ENCODE measurements at regions not wholly inside any gene's neighbourhood (a gene's known extent, or its start where the extent isn't known, plus 50 kb on each side); places are given as distances from the start of the nearest gene placed in this dataset.

- Histone ChIP-seq H3K27me3 (ENCODE audit: control insufficient read depth in 2 of 2, insufficient read depth in 2 of 2, low read length in 2 of 2) (no peaks in the 10 kb centered on the region), H3K36me3 (replicated peaks in 1 of 2; ENCODE audit: control insufficient read depth in 1 of 2, insufficient read depth in 2 of 2, low read length in 2 of 2) (no peaks in the 10 kb centered on the region), H3K27ac (ENCODE audit: low read depth in 1 of 2, low read length in 2 of 2) (no peak overlapping the region), H3K4me2 (replicated peaks; ENCODE audit: extremely low read depth, low read length, poor library complexity, severe bottlenecking) (no peak overlapping the region), H3K9ac (ENCODE audit: insufficient read depth, low read length, poor library complexity, severe bottlenecking) (no peak overlapping the region), H3K4me3 (replicated peaks in 1 of 3; ENCODE audit: low read depth in 2 of 3, low read length in 3 of 3) (no peak overlapping the region), H4K20me1 (ENCODE audit: insufficient read depth, low read length) (no peaks in the 10 kb centered on the region), H3K9me3 (replicated peaks in 1 of 2; ENCODE audit: control insufficient read depth in 1 of 2, insufficient read depth in 1 of 2, low read length in 2 of 2) (no peaks in the 10 kb centered on the region), H2AFZ (ENCODE audit: insufficient read depth, low read depth, low read length, poor library complexity, severe bottlenecking) (no peak overlapping the region), H3K79me2 (ENCODE audit: insufficient read depth, low read length) (no peaks in the 10 kb centered on the region), H3K4me1 (ENCODE audit: control insufficient read depth in 1 of 2, insufficient read depth in 2 of 2, low read length in 2 of 2) (no peaks in the 10 kb centered on the region)
- TF ChIP-seq CTCF (IDR thresholded peaks at IDR 0.05), result no peak
- Mint-ChIP-seq H3K4me1 (no peaks in the 10 kb centered on the region), H3K4me3 (no peak overlapping the region), H3K9me3 (peaks cover 0 to 10% (median 0%) of the 10 kb centered on the region in 7 donors), H3K36me3 (no peaks in the 10 kb centered on the region), H3K27me3 (ENCODE audit: low read depth in 3 of 3) (peaks cover 0 to 2% (median 0%) of the 10 kb centered on the region in 3 donors), H3K27ac (no peak overlapping the region)
- DNase-seq, result no peak
- WGBS (ENCODE audit: insufficient coverage), result 84% methylated on average over 14 of the region's 18 CpGs
- intact Hi-C loops (cut with micrococcal nuclease), result no loop called here
Measured at GRCh38 chr5:3181671-3182070, 414.0 kb upstream of the IRX1 start.

- Histone ChIP-seq H3K4me1 (ENCODE audit: control insufficient read depth in 1 of 2, insufficient read depth in 2 of 2, low read length in 2 of 2) (no peaks in the 10 kb centered on the region), H3K27me3 (ENCODE audit: control insufficient read depth in 2 of 2, insufficient read depth in 2 of 2, low read length in 2 of 2) (no peaks in the 10 kb centered on the region), H2AFZ (ENCODE audit: insufficient read depth, low read depth, low read length, poor library complexity, severe bottlenecking) (no peak overlapping the region), H3K79me2 (ENCODE audit: insufficient read depth, low read length) (no peaks in the 10 kb centered on the region), H4K20me1 (ENCODE audit: insufficient read depth, low read length) (no peaks in the 10 kb centered on the region), H3K36me3 (replicated peaks in 1 of 2; ENCODE audit: control insufficient read depth in 1 of 2, insufficient read depth in 2 of 2, low read length in 2 of 2) (no peaks in the 10 kb centered on the region), H3K4me2 (replicated peaks; ENCODE audit: extremely low read depth, low read length, poor library complexity, severe bottlenecking) (no peak overlapping the region), H3K27ac (ENCODE audit: low read depth in 1 of 2, low read length in 2 of 2) (no peak overlapping the region), H3K4me3 (replicated peaks in 1 of 3; ENCODE audit: low read depth in 2 of 3, low read length in 3 of 3) (no peak overlapping the region), H3K9me3 (replicated peaks in 1 of 2; ENCODE audit: control insufficient read depth in 1 of 2, insufficient read depth in 1 of 2, low read length in 2 of 2) (no peaks in the 10 kb centered on the region), H3K9ac (ENCODE audit: insufficient read depth, low read length, poor library complexity, severe bottlenecking) (no peak overlapping the region)
- Mint-ChIP-seq H3K36me3 (no peaks in the 10 kb centered on the region), H3K9me3 (peaks cover 0 to 10% (median 0%) of the 10 kb centered on the region in 7 donors), H3K4me1 (no peaks in the 10 kb centered on the region), H3K27me3 (ENCODE audit: low read depth in 3 of 3) (peaks cover 0 to 2% (median 0%) of the 10 kb centered on the region in 3 donors), H3K27ac (no peak overlapping the region), H3K4me3 (no peak overlapping the region)
- intact Hi-C loops (cut with micrococcal nuclease), result no loop called here
- no peak for TF ChIP-seq CTCF (IDR thresholded peaks at IDR 0.05)
- no peak for DNase-seq
- WGBS (ENCODE audit: insufficient coverage), result 93% methylated on average over 20 of the region's 20 CpGs
Measured at GRCh38 chr5:3180636-3181035, 415.0 kb upstream of the IRX1 start.
